GM08714 (cell line): ENCODE measurements at regions not wholly inside any gene's neighbourhood (a gene's known extent, or its start where the extent isn't known, plus 50 kb on each side); places are given as distances from the start of the nearest gene placed in this dataset.

Experiments used
- H3K4me3 ChIP-seq: fragments of 200-500 bp; sonication (Bioruptor generic); 2 replicates; pipeline ENCODE4 v1.5.1; 2014; ENCODE audit warnings: mild to moderate bottlenecking, low read length, inconsistent platforms
- ZNF274 ChIP-seq: IDR thresholded peaks from 2 replicates; pipeline ENCODE4 v1.6.1; 2012; ENCODE audit warnings: mild to moderate bottlenecking, low read depth, low read length

DNA sequence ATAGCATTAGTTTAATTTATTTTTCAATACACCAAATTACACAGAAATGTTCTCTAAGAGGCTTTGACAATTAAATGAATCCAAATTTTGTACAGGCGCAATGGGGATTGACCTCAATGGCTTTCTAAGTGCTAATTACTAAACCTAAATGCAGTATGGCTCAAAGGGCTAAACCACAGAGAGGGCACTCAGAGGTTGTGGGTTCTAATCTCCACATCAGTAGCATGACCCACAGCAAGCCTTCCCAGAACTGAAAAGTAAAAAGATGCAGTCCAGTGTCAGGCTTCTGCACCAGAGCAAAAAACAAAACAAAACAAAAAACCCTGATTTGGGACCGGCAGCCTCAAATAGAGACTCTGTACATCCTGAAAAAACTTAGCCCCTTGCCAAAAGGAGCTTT lies 579.2 kb upstream of the PKN2 start:
- TF ChIP-seq ZNF274: no peak
- H3K4me3 ChIP-seq: no peak overlapping the region

- H3K4me3 ChIP-seq: no peak overlapping the region
- TF ChIP-seq ZNF274: no peak
Observed at GRCh38 chr1:88111816-88112215, 572.3 kb upstream of the PKN2 start.

GRCh38 chr1:88117597-88117996 lies 566.5 kb upstream of the PKN2 start:
- no peak overlapping the region for H3K4me3 ChIP-seq
- TF ChIP-seq ZNF274: no peak

DNA sequence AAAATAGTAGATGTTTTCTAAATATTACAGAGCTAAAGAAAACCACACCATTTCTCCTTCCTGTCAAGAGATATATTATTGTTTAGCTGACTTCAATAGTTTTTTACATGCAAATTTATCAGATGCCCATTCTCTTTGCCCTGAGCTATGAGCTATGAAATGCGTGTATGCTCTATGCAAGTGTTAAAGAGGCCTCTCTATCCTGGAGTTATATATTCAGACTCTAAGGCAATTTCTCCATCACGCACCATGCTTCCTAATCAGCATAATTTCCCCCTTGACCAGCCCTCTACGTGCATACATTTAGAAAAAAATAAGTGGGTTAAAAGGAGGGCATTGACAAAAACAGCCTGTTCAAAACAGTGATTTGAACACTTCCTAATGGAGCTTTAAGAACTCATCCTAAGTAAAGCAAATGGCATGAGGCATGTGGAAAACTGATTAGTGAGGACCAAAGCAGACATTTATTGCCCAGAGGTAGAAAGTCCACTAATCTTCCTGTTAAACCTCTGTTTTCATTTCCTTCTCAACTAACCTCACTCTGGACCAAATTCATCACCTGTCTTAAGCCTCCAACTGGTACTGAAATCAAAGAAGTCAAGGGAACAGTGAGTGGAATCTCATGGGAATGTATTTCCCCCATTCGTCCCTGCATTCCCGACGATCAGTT lies 565.8 kb upstream of the PKN2 start:
- TF ChIP-seq ZNF274: no peak
- H3K4me3 ChIP-seq: no peak overlapping the region

DNA sequence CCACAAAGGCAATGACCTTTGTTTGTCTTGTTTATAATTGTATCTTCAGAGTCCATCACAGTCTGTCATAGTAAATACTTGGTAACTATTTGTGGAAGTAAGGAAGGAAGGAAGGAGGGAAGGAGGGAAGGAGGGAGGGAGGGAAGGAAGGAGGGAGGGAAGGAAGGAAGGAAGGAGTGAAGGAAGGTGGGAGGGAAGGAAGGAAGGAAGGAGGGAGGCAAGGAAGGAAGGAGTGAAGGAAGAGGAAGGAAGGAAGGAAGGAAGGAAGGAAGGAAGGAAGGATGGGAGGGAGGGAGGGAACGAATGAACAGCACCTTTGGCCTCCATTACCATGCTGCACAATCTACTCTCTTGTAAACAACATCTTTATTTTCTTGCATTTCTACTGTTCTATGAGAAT lies 559.5 kb upstream of the PKN2 start:
- no peak overlapping the region for H3K4me3 ChIP-seq
- TF ChIP-seq ZNF274: no peak

GRCh38 chr1:88126467-88126866 lies 557.6 kb upstream of the PKN2 start:
- TF ChIP-seq ZNF274: no peak

GRCh38 chr1:88133991-88134390 lies 550.1 kb upstream of the PKN2 start:
- TF ChIP-seq ZNF274: no peak

More at GRCh38 chr1:88126467-88126866, 557.6 kb upstream of the PKN2 start:
- H3K4me3 ChIP-seq: no peak overlapping the region

GRCh38 chr1:88134983-88135921 lies 548.8 kb upstream of the PKN2 start:
- no peak for TF ChIP-seq ZNF274
- no peak overlapping the region for H3K4me3 ChIP-seq

More at GRCh38 chr1:88133991-88134390, 550.1 kb upstream of the PKN2 start:
- H3K4me3 ChIP-seq: no peak overlapping the region

- no peak overlapping the region for H3K4me3 ChIP-seq
- TF ChIP-seq ZNF274: no peak
Observed at GRCh38 chr1:88139633-88140032, 544.4 kb upstream of the PKN2 start.

DNA sequence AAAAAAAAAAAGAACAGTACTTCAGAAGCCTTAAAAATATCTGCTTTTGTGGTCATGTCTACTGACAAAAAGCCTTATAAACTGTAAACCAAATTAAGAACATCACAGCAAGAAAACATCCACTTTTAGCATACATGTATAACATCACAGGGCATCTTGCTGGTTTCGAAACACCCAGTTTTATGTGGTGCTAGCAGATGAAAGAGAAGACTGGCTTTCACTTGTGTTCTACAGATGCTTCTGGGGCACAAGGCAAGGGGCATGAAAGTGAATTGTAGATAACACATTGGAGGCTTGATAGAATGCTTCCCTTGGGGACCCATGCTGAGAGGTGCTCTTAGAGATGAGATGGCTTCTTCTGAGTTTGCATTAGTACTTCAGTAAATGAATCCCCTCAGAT lies 543.7 kb upstream of the PKN2 start:
- no peak overlapping the region for H3K4me3 ChIP-seq
- no peak for TF ChIP-seq ZNF274

GRCh38 chr1:88141499-88142074 lies 542.5 kb upstream of the PKN2 start:
- TF ChIP-seq ZNF274: no peak
- H3K4me3 ChIP-seq: no peak overlapping the region

DNA sequence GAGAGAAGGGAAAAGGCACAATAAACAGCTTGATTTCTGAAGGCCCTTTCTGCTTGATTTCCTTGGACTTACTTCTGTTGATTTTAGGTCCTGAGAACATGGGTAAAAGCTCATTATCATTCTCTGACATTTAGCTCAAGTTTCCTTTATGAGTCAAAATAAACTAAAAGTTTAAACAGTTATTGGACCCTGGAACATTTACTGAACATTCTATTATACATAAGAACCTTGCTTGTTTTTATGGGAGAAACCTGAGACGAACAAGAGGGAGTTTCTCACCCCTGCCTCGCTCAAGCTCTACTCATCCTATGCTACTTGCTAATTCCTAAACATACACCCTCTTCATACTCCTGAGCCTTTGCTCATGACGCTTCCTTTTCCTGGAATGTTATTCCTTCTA lies 538.3 kb upstream of the PKN2 start:
- H3K4me3 ChIP-seq: no peak overlapping the region
- no peak for TF ChIP-seq ZNF274

- TF ChIP-seq ZNF274: no peak
- H3K4me3 ChIP-seq: no peak overlapping the region
Observed at GRCh38 chr1:88149686-88150085, 534.4 kb upstream of the PKN2 start.

DNA sequence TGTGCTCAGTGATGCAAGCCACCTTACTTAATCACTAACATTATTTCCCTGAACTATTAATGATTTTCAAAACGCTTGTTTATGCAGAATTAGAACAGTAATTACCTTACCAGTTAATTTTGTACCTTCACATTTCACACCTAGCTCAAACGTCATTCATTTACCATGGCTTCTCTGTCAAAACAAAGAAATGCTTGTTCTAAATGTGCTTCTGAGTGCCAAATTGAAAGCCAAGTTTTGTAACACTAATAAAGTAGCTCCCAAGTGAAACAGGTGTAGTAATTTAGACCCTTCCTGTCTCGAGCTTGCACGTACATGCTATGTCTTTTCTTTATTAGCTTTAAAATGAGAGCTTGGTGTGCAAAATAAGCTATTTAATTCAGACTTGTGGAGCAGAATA lies 533.7 kb upstream of the PKN2 start:
- H3K4me3 ChIP-seq: no peak overlapping the region
- TF ChIP-seq ZNF274: no peak

GRCh38 chr1:88163187-88163586 lies 520.9 kb upstream of the PKN2 start:
- no peak for TF ChIP-seq ZNF274
- no peak overlapping the region for H3K4me3 ChIP-seq

GRCh38 chr1:88168126-88168525 lies 515.9 kb upstream of the PKN2 start:
- no peak for TF ChIP-seq ZNF274
- no peak overlapping the region for H3K4me3 ChIP-seq
